ENCODE measurements at regions not wholly inside any gene's neighbourhood (a gene's known extent, or its start where the extent isn't known, plus 50 kb on each side); places are given as distances from the start of the nearest gene placed in this dataset.
"Not testable (repeated sequence)": the region's sequence is repeated elsewhere in the genome, so short reads cannot be mapped to it uniquely, and the experiment has no call there.

DNA sequence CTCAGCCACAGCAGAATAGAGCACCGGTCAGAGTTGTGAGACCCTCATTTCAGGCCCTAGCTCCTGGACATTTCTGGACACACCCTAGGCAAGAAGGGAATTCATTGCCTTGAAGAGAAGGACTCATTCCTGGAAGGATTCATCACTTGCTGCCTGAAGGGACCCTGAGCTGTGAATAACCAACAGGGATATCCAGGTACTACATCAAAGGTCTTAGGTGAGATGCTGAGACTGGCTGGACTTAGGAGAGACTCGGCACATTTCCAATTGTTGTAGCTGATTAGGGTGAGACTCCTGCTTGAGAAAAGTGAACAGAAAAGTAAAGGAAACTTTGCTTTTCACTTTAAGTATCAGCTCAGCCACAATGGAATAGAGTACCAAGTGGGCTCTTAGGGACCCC is 208.1 kb upstream of the CDKN2B start:
- DNase-seq (ENCODE audit: low spot score): no peak

DNA sequence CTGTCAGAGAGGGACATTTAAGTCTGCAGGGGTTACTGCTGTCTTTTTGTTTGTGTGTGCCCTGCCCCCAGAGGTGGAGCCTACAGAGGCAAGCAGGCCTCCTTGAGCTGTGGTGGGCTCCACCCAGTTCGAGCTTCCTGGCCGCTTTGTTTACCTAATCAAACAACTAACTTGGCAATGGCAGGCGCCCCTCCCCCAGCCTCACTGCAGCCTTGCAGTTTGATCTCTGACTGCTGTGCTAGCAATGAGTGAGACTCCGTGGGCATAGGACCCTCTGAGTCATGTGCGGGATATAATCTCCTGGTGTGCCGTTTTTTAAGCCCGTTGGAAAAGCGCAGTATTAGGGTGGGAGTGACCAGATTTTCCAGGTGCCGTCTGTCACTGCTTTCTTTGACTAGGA is 216.8 kb upstream of the CDKN2B start:
- not testable (repeated sequence) for DNase-seq (ENCODE audit: low spot score)

DNA sequence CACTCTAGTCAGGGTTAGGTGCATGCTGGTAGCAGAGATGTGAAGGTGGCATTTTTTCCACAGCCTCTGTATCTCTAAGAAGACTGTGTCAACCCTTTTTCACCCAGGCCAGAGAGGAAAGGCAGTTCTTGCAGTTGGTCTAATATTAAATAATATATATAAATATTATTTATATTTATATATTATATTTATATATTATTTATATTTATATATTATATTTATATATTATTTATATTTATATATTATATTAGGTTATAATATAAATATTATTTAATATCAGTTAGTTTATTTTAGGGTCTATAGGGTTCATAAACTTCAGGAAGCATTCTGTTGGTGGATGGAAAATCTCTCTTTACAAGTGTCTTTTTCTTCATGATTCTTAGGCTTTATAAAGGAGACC is 218.6 kb upstream of the DMRTA1 start:
- no peak for DNase-seq (ENCODE audit: low spot score)

DNA sequence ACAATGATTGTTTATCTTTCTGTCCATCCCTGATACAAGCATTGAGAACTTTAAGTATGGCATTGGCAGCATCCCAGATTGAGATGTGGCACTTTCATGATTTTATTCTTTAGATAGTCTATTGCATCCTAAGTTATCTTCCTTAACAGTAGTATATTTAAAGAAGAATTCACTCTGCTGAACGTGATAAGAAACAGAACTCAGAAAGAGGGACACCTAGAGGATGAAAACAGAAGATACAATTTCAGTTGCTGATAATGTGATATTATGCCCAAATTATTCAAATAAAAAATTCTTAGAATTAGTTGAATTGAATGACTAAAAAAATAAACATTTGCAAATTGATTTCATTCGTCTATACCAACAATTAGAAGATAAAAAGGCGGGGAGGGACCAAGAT is 218.1 kb upstream of the DMRTA1 start:
- DNase-seq (ENCODE audit: low spot score): no peak

DNA sequence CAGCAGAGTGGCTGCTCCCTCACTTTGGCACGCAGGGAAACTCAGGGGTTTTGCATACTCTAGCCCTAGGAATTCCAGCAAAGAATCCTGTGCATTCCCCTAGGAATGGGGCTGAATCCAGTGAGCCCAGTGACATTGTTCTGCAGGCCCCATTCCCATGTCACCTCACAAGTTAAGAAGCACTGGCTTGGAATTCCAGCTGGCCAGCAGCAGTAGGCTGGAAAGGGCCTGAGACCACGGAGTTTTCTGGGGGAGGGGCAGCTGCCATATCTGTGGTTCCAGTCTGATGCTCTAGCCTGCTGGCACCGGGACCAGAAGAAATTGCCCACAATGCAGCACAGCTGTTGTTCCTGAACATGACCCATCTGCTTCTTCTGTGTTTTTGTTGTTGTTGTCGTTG is 217.6 kb upstream of the DMRTA1 start:
- no peak for DNase-seq (ENCODE audit: low spot score)

DNA sequence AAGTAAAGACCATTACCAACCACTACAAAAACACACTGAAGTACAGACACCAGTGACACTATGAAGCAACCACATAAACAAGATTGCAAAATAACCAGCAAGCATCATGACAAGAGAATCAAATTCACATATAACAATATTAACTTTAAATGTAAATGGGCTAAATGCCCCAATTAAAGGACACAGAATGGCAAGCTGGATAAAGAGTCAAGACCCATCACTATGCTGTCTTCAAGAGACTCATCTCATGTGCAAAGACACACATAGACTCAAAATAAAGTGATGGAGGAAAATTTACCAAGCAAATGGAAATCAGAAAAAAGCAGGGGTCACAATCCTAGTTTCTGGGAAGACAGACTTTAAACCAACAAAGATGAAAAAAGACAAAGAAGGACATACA is 215.3 kb upstream of the DMRTA1 start:
- not testable (repeated sequence) for DNase-seq (ENCODE audit: low spot score)

DNA sequence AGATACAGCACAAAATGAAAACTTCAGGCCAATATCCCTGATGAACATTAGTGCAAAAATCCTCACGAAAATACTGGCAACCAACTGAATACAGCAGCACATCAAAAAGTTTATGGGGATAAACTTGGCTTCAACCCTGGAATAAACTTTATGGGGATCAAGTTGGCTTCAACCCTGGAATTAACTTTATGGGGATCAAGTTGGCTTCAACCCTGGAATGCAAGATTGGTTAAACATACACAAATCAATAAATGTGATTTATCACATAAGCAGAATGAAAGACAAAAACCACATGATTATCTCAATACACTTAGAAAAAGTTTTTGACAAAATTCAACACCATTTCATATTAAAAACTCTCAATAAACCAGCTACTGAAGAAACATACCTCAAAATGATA is 213.7 kb upstream of the DMRTA1 start:
- DNase-seq (ENCODE audit: low spot score): no peak

DNA sequence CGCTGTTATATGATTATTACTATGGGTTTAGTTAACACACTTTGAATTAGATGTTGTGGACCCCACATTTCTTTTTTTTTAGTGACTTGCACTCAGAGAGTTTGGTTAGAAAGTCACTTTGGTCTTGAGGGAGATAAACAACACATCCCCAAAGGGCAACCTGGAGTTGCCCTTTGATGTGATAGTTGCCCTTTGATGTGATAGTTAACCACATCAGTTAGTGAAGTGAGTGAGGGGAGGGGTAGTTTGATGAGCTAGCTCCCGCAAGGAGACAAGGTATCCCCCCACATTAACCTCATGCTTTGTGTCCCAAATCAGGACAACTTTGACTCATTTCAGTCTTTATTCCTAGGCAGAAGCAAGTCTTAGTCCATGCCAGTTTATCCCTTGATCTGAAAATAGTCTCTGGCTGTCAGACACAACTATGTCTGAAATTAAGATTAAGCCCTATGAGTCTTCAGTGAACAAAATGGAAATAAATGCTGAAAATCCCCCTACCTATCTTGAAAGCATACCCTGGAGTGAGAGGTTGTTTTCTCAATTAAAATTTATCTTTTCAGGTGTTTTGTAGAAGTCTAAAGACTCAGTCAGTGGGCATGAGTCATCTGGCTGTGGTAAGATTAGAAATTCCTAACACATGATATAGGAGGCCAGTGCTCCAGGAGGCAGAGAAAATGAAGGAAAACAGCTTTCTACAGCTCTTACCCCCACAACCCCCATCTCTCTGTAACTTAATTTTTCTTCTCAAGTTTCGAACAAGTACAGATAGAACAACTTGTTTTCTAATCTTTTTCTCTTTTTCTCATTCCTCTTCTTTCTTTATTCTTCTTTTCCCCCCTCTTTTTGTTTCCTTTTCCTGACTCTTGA is 208.9 kb upstream of the DMRTA1 start:
- no peak for DNase-seq (ENCODE audit: low spot score)

DNA sequence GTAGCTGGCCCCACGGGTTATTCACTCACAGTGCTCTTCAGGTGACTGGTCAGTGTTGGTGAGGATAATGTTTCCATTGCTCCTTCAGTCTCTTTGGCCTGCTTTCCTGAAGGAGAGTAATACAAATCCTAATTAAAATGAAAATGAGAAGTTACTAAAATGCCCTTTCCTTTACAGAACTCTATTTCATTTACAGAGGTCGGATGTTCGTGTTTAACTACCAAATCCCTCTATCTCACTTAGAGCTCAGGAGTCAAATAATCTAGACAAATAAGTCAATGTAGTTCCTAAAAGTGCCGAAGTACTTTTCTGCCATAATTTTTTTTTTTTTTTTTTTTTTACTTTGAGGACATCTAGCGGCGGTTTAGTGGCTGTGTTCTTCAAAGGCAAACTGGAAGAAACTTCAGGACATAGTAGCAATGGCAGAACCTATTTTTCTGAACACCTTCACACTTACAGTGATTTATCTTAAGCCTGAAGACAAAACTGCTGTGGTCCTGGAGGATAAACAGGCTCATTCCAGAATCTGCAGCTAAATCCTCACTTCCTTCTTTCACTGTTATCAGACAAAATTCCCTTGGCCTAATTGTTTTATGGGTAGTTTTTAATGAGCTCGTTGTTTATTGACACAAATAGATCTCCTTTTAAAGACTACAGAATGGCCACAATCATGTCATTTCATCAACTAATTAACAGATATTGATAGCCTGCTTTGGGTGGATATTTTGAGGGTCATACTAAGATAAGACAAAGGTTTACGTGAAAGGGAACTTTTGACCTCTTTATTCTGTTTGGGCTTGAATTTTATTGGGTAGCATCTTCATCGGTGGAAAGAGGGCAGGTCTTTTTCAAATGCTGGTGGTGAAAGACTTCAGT is 207.6 kb upstream of the DMRTA1 start:
- DNase-seq (ENCODE audit: low spot score): no peak

DNA sequence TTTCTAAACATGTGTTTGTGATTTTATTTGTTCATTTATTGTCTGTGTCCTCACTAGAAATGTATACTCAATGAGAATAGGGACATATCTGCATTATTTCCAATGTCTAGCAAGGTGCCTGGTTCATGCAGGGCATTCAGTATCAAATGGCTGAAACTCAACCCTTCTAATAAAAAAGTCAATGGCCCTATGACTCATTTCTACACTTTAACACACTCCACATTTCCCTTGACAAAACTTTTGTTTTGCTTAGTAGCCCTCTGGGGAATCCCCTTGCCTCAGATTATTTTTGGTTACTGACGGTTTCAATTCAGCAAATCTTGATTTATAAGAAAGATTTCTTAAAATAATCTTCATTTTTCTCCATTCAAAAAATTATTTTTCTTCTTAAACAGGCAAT is 206.0 kb upstream of the DMRTA1 start:
- DNase-seq (ENCODE audit: low spot score): no peak

DNA sequence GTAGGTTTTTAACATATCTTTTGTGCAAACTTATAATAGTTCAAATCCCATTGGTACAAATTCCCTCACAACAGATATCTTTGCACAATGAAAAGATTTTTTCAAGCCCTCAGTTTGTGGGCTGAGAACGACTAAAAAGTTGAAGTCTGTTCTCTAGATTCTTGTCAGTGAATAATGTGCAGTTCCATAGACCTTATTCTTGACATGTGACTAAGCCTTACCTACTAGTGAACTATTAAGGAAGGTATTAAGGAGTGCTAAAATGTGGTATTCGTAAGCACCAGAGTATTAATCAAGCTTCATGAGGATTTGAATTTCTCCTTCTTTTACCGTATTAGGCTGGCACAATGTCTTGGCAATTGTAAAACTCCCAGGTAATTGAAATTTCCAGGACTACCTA is 205.6 kb upstream of the DMRTA1 start:
- DNase-seq (ENCODE audit: low spot score): no peak

DNA sequence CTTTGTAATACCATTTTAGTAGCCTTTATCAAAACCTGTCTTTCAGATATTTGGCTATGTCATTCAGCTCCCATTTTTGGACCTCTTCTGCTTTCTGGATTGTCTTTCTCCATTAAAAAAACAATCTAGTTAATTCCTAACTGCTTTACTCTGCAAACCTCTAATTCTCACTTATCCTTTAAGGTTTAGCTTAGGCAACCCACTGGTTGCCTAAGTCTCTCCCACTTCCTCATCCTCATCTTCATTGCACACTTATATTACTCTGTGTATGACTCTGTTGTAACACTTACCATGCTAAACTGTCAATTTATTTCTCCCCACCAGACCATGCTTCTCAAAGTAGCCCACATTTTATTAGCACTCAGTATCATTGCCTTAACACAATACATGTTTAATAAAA is 205.0 kb upstream of the DMRTA1 start:
- no peak for DNase-seq (ENCODE audit: low spot score)

DNA sequence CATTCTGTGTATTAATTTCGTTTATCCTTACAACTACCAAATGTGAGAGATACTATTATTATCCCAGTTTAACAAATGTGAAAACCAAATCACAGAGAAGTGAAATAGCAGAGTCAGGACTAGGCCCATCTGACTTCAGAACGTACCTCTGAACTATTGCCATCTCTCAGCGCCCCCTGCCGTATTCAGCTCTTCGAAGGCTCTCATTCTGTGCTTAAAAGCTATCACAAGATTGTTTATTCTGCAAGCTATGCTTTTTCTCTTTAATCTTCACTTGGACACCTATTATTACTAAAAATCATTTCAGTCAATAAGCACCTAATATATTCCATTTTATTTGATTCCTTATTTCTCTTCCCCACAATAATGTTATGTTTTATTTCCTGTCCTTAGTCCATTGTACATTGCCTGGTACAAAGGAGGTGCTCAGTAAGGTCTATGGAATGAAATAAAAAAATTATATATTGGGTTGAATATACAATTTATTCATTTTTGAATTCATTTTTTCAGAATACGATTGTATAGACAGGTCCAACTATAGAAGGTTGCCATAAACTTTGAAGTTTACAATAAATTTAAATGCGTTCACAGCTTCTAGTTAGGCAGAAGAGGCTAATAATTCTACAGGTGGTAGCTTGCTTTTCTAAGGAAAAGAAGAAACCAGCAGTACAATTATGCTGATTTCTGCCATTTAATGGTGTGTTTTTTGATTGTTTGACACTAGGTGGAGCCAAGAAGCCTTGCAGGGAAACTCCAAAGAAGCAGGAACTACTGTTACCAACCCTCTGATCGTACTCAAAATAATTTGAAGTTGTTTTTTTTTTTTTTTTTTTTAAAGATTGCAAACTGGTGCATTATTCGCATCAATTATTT is 202.2 kb upstream of the DMRTA1 start:
- peak; percentile 14 for DNase-seq (ENCODE audit: low spot score)

DNA sequence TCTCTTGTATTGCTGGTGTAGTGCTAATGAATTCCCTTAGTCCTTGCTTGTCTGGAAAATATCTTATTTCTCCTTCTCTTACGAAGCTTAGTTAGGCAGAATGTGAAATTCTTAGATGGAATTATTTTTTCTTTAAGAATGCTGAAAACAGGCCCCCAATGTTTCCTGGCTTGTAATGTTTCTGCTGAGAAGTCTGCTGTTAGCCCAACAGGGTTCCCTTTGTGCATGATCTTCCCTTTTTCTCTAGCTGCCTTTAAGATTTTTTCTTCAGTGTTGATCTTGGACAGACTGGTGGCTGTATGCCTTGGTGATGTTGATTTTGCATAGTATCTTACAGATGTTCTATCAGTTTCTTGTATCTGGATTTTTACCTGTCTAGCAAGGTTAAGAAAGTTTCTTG is 191.3 kb upstream of the DMRTA1 start:
- no peak for DNase-seq (ENCODE audit: low spot score)

DNA sequence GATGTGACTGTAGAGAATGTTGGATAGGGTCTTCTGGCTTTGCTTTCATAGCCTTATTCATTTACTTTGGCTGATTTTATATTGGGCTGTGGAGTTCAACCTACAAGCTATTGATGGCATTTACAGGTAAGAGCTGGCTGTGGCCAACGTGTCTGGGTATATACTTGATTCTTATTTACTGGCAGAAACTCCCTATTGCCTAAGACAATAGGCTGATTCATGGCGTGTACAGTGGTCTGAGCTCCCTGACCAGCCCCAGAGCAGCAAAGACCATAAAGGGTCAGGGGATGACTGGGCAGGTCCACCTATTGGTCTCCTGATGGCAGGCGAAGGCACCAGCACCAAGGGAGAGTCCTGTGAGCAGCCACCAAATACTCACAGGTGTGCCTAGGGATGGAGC is 190.2 kb upstream of the DMRTA1 start:
- no peak for DNase-seq (ENCODE audit: low spot score)

DNA sequence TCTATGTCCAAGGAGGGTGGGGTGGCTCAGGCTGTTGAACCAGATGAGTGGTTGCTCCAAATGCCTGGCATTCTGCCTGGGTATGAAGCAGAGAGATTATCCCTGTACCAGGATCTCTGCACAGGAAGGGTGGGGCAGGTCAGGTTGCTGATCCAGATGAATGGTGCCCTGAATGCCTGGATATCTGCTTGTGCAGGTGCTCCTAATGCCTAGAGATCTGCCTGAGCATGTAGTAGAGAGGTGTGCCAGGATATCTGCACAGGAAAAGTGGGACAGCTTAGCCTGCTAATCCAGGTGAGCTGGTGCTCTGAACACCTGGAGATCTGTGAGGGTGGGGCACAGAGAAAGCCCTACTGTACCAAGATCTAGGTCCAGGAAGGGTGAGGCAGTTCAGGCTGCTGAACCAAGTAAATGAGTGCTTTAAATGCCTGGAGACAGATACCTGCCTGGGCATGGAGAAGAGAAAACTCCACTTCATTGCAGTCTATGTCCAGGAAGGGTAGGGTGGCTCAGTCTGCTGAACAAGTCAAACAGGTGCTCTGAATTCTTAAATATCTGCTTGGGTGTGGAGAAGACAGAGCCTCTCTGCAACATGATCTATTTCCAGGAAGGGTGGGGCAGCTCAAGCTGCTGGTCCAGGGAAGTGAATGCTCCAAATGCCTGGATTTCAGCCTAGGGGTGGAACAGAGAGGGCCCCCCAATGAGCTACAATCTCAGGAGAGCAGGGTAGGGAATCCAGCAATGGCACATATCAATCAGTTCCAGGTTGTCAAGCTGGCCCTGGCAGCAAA is 189.4 kb upstream of the DMRTA1 start:
- no peak for DNase-seq (ENCODE audit: low spot score)

DNA sequence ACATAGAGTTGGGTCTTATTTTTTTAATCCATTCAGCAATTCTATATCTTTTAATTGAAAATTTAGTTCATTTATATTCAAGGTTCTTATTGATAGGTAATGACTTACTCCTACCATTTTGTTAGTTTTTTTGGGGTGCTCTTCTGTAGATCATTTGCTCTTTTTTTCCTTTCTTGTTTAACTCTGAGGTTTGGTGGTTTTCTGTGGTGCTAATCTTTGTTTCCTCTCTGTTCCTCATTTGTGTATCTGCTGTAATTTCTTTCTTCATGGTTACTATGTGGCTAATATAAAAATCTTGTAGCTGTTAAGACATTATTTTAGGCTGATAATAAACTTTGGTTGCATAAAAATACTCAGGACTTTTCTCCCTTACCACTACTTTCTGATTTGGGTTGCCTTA is 181.6 kb upstream of the DMRTA1 start:
- DNase-seq (ENCODE audit: low spot score): no peak

DNA sequence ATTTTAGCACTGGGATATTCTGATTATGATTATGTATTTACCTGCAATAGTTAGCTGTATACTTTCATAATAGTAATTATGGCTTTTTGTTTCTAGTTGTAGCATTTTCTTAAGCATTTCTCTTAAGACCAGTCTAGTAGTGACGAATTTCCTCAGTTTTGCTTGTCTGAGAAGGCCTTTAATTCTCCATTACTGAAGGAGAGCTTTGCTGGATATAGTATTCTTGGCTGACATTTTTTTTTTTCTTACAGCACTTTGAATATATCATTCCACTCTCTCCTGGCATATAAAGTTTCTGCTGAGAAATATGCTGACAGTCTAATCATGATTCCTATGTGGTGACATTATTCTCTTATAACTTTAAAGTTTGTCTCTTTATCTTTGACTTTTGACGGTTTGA is 181.1 kb upstream of the DMRTA1 start:
- DNase-seq (ENCODE audit: low spot score): no peak

DNA sequence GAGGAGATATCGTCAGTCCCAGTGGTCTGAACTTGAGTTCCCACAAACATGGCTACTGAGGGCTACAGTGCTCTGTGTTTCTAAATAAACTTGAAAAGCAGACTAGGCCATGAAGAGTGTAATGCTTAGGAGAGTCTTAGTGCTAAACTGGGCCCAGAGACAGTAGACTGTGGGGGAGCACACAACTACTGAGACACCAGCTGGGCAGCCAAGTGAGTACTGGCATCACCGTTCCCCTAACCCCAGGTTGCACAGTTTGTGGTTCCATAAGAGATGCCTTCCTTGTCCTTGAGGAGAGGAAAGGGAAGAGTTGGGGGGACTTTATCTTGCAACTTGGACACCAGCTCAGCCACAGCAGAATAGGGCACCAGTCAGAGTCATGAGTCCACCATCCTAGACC is 172.1 kb upstream of the DMRTA1 start:
- DNase-seq (ENCODE audit: low spot score): no peak

DNA sequence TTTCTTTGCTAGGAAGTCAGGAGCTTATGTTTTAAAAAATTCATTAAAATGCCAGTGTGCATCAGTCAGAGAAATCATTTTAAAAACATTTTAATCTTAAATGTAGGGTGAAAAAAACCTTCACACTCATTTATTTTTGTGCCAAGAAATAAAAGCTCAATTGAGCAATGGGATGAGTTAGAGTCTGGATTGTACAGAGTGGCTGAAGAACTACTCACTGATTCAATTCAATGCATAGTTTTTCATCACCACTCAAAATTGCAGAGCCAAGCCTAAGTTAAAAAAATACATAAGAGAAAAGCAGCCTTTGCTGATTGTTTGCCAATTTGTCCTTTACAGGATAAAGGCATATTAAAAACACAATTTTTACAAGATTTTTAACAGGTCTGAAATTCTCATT is 168.2 kb upstream of the DMRTA1 start:
- no peak for DNase-seq (ENCODE audit: low spot score)

DNA sequence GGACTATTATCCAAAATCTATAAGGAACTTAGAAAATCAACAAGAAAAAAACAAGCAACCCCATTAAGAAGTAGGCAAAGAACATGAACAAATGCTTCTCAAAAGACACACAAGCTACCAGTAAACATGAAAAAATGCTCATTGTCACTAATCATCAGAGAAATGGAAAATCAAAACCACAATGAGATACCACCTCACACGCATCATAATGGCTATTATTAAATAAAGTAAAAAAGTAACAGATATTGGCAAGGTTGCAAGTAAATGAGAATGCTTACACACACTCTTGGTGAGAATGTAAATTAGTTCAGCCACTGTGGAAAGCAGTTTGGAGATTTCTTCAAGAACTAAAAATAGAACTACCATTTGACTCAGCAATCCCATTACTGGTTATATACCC is 167.0 kb upstream of the DMRTA1 start:
- no peak for DNase-seq (ENCODE audit: low spot score)

DNA sequence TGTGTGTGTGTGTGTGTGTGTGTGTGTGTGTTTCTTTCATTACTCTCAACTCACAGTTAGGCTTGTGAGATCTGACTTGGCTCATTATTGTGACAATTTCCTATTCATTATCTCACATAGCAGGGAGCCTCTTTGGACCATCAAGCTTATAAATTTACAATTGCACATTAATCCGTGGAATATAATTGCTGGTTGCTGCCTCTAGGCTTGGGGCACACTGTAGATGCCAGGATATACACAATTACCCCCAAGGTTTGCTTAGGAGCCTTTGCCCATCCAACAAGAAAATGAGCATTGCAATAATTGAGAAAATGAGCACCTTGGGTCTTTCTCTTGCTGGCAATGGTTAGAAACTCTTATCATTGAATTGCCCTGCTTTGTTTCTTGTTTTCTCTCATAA is 161.6 kb upstream of the DMRTA1 start:
- no peak for DNase-seq (ENCODE audit: low spot score)

Data from putamen (tissue), 1 donor.